ENCODE measurements at regions not wholly inside any gene's neighbourhood (a gene's known extent, or its start where the extent isn't known, plus 50 kb on each side); places are given as distances from the start of the nearest gene placed in this dataset.
"Not testable (repeated sequence)": the region's sequence is repeated elsewhere in the genome, so short reads cannot be mapped to it uniquely, and the experiment has no call there.

DNA sequence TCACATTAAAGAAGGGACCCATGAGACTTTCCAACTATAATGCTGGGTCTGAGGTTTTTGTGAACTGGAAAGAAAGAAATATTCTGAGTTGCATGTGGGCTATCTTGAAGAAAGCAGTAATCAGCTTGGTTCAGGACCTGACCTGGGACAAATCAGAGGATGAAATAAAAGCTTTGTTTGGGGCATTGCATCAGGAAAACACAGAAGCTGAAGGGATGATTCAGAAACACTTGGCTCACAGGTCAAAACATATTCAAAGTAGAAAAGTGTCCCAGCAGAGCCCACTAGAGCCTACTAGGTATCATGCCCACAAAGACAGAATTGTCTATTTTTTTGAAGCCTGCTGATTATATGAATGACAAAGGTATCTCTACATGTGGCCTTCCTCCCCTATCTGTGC is 174.8 kb upstream of the TSPY4 start:
- not testable (repeated sequence) for H3K79me1 ChIP-seq (ENCODE audit: low read length); H2BK5ac ChIP-seq (ENCODE audit: low read depth, low read length, poor library complexity); H3K14ac ChIP-seq (ENCODE audit: low read length); H3K23ac ChIP-seq (ENCODE audit: low read length); H3K18ac ChIP-seq (ENCODE audit: low read length); H3K27me3 ChIP-seq (ENCODE audit: insufficient read depth, low read length); H4K12ac ChIP-seq (ENCODE audit: low read depth, low read length); H4K91ac ChIP-seq (ENCODE audit: low read depth, low read length); H3K9me3 ChIP-seq (ENCODE audit: insufficient read depth, low read depth, low read length); H3K4ac ChIP-seq (ENCODE audit: low read depth, low read length); H2AFZ ChIP-seq (ENCODE audit: insufficient read depth, low read length, poor library complexity); H2BK120ac ChIP-seq (ENCODE audit: insufficient read depth, low read length, poor library complexity); H3K4me3 ChIP-seq (ENCODE audit: low read depth, low read length); H3K9ac ChIP-seq (ENCODE audit: low read length); H2AK5ac ChIP-seq (ENCODE audit: low read length); DNase-seq; H3K4me2 ChIP-seq (ENCODE audit: low read length); H3K79me2 ChIP-seq (ENCODE audit: control insufficient read depth, insufficient read depth, low read length, poor library complexity); H2BK12ac ChIP-seq (ENCODE audit: low read length); H3K36me3 ChIP-seq (ENCODE audit: control insufficient read depth in 1 of 2, insufficient read depth in 2 of 2, low read length in 2 of 2); H3K27ac ChIP-seq (ENCODE audit: low read depth, low read length); H4K8ac ChIP-seq (ENCODE audit: low read depth, low read length); H3K4me1 ChIP-seq (ENCODE audit: control insufficient read depth in 1 of 2, insufficient read depth in 2 of 2, low read length in 2 of 2)

- H2AK5ac ChIP-seq (ENCODE audit: low read length); H3K9me3 ChIP-seq (ENCODE audit: insufficient read depth, low read depth, low read length); H4K8ac ChIP-seq (ENCODE audit: low read depth, low read length); H3K4me3 ChIP-seq (ENCODE audit: low read depth, low read length); H3K14ac ChIP-seq (ENCODE audit: low read length); H3K4me2 ChIP-seq (ENCODE audit: low read length); H3K18ac ChIP-seq (ENCODE audit: low read length); DNase-seq; H2BK12ac ChIP-seq (ENCODE audit: low read length); H3K79me2 ChIP-seq (ENCODE audit: control insufficient read depth, insufficient read depth, low read length, poor library complexity); H4K91ac ChIP-seq (ENCODE audit: low read depth, low read length); H2BK5ac ChIP-seq (ENCODE audit: low read depth, low read length, poor library complexity); H3K9ac ChIP-seq (ENCODE audit: low read length); H2AFZ ChIP-seq (ENCODE audit: insufficient read depth, low read length, poor library complexity); H4K12ac ChIP-seq (ENCODE audit: low read depth, low read length); H3K23ac ChIP-seq (ENCODE audit: low read length); H3K27me3 ChIP-seq (ENCODE audit: insufficient read depth, low read length); H3K4ac ChIP-seq (ENCODE audit: low read depth, low read length); H3K36me3 ChIP-seq (ENCODE audit: control insufficient read depth in 1 of 2, insufficient read depth in 2 of 2, low read length in 2 of 2); H3K79me1 ChIP-seq (ENCODE audit: low read length); H3K27ac ChIP-seq (ENCODE audit: low read depth, low read length); H2BK120ac ChIP-seq (ENCODE audit: insufficient read depth, low read length, poor library complexity); H3K4me1 ChIP-seq (ENCODE audit: control insufficient read depth in 1 of 2, insufficient read depth in 2 of 2, low read length in 2 of 2): not testable (repeated sequence)
- WGBS (ENCODE audit: extremely low coverage, insufficient coverage, insufficient read length): no CpG with 5 or more reads among the region's 1 CpG
Observed at GRCh38 chrY:9177641-9178040, 159.6 kb upstream of the TSPY4 start.

DNA sequence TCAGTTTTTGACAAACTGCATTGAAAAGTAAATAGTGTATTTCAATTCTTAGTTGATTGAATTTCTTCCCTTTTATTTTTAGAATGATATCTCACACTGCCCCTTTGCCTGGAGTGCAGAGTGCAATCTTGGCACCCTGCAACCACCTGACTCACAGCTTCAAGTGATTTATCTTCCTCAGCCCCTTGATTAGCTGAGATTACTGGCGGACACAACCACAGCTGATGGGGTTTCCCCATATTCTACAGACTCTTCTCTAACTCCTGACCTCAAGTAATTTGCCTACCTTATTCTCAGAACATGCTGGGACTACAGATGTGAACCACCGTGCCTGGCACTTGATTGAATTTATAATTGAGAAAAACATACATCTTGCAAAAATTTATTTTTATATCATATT is 152.4 kb upstream of the TSPY4 start:
- not testable (repeated sequence) for H3K4ac ChIP-seq (ENCODE audit: low read depth, low read length); H2AK5ac ChIP-seq (ENCODE audit: low read length); H3K27me3 ChIP-seq (ENCODE audit: insufficient read depth, low read length); H3K23ac ChIP-seq (ENCODE audit: low read length); H3K79me1 ChIP-seq (ENCODE audit: low read length); H2BK12ac ChIP-seq (ENCODE audit: low read length); H4K12ac ChIP-seq (ENCODE audit: low read depth, low read length); H4K91ac ChIP-seq (ENCODE audit: low read depth, low read length); H3K79me2 ChIP-seq (ENCODE audit: control insufficient read depth, insufficient read depth, low read length, poor library complexity); H2BK5ac ChIP-seq (ENCODE audit: low read depth, low read length, poor library complexity); H3K36me3 ChIP-seq (ENCODE audit: control insufficient read depth in 1 of 2, insufficient read depth in 2 of 2, low read length in 2 of 2); H3K18ac ChIP-seq (ENCODE audit: low read length); H2BK120ac ChIP-seq (ENCODE audit: insufficient read depth, low read length, poor library complexity); H3K27ac ChIP-seq (ENCODE audit: low read depth, low read length); H3K4me3 ChIP-seq (ENCODE audit: low read depth, low read length); DNase-seq; H3K9me3 ChIP-seq (ENCODE audit: insufficient read depth, low read depth, low read length); H4K8ac ChIP-seq (ENCODE audit: low read depth, low read length); H3K14ac ChIP-seq (ENCODE audit: low read length); H3K4me2 ChIP-seq (ENCODE audit: low read length); H3K9ac ChIP-seq (ENCODE audit: low read length); H3K4me1 ChIP-seq (ENCODE audit: control insufficient read depth in 1 of 2, insufficient read depth in 2 of 2, low read length in 2 of 2); H2AFZ ChIP-seq (ENCODE audit: insufficient read depth, low read length, poor library complexity)
- WGBS (ENCODE audit: extremely low coverage, insufficient coverage, insufficient read length): no CpG with 5 or more reads among the region's 2 CpGs

DNA sequence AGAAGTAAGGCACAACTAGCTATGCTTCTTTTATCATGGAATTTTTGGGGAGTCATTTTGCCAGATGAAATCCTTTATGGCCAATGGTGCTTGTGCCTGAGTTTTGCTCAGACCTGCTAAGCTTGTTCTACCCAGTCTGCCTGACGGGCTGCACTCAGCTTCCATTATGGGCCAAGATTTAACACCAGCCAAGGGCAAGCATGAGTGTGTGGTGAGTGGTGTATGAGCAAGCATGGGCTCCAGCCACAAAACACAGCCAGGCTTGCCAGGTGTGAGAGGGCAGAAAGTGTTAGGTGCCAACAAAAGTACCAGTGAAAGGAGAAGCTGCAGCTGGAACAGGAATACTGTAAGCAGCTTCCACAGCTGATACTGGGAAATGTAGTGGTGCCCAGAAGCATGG is 130.2 kb upstream of the TSPY4 start:
- WGBS (ENCODE audit: extremely low coverage, insufficient coverage, insufficient read length): no CpG with 5 or more reads among the region's 1 CpG
- H4K8ac ChIP-seq (ENCODE audit: low read depth, low read length); H3K4me2 ChIP-seq (ENCODE audit: low read length); H3K18ac ChIP-seq (ENCODE audit: low read length); H2AFZ ChIP-seq (ENCODE audit: insufficient read depth, low read length, poor library complexity); H3K4me1 ChIP-seq (ENCODE audit: control insufficient read depth in 1 of 2, insufficient read depth in 2 of 2, low read length in 2 of 2); H2BK5ac ChIP-seq (ENCODE audit: low read depth, low read length, poor library complexity); H2BK120ac ChIP-seq (ENCODE audit: insufficient read depth, low read length, poor library complexity); H4K91ac ChIP-seq (ENCODE audit: low read depth, low read length); H3K27me3 ChIP-seq (ENCODE audit: insufficient read depth, low read length); H3K9me3 ChIP-seq (ENCODE audit: insufficient read depth, low read depth, low read length); H3K14ac ChIP-seq (ENCODE audit: low read length); H2AK5ac ChIP-seq (ENCODE audit: low read length); H3K4me3 ChIP-seq (ENCODE audit: low read depth, low read length); H3K79me2 ChIP-seq (ENCODE audit: control insufficient read depth, insufficient read depth, low read length, poor library complexity); H3K23ac ChIP-seq (ENCODE audit: low read length); H3K4ac ChIP-seq (ENCODE audit: low read depth, low read length); DNase-seq; H4K12ac ChIP-seq (ENCODE audit: low read depth, low read length); H3K9ac ChIP-seq (ENCODE audit: low read length); H2BK12ac ChIP-seq (ENCODE audit: low read length); H3K79me1 ChIP-seq (ENCODE audit: low read length); H3K36me3 ChIP-seq (ENCODE audit: control insufficient read depth in 1 of 2, insufficient read depth in 2 of 2, low read length in 2 of 2); H3K27ac ChIP-seq (ENCODE audit: low read depth, low read length): not testable (repeated sequence)

- Histone ChIP-seq H3K9me3 (ENCODE audit: insufficient read depth, low read depth, low read length) (no peaks in the 10 kb centered on the region), H2AK5ac (ENCODE audit: low read length) (no peak overlapping the region), H2BK5ac (ENCODE audit: low read depth, low read length, poor library complexity) (no peak overlapping the region), H3K27ac (ENCODE audit: low read depth, low read length) (no peak overlapping the region), H3K23ac (ENCODE audit: low read length) (no peak overlapping the region), H3K79me2 (ENCODE audit: control insufficient read depth, insufficient read depth, low read length, poor library complexity) (no peaks in the 10 kb centered on the region), H3K4ac (ENCODE audit: low read depth, low read length) (no peak overlapping the region), H4K12ac (ENCODE audit: low read depth, low read length) (no peak overlapping the region), H4K8ac (ENCODE audit: low read depth, low read length) (no peak overlapping the region), H2BK12ac (ENCODE audit: low read length) (no peak overlapping the region), H3K14ac (ENCODE audit: low read length) (no peak overlapping the region), H4K91ac (ENCODE audit: low read depth, low read length) (no peak overlapping the region), H3K9ac (ENCODE audit: low read length) (no peak overlapping the region), H3K4me1 (ENCODE audit: control insufficient read depth in 1 of 2, insufficient read depth in 2 of 2, low read length in 2 of 2) (no peaks in the 10 kb centered on the region), H2AFZ (ENCODE audit: insufficient read depth, low read length, poor library complexity) (no peak overlapping the region), H3K4me2 (ENCODE audit: low read length) (no peak overlapping the region), H3K27me3 (ENCODE audit: insufficient read depth, low read length) (no peaks in the 10 kb centered on the region), H3K36me3 (ENCODE audit: control insufficient read depth in 1 of 2, insufficient read depth in 2 of 2, low read length in 2 of 2) (no peaks in the 10 kb centered on the region), H3K18ac (ENCODE audit: low read length) (no peak overlapping the region), H3K79me1 (ENCODE audit: low read length) (no peaks in the 10 kb centered on the region), H2BK120ac (ENCODE audit: insufficient read depth, low read length, poor library complexity) (no peak overlapping the region), H3K4me3 (ENCODE audit: low read depth, low read length) (no peak overlapping the region)
- DNase-seq: no peak
- WGBS (ENCODE audit: extremely low coverage, insufficient coverage, insufficient read length): no CpG with 5 or more reads among the region's 1 CpG
Observed at GRCh38 chrY:9226409-9226808, 110.9 kb upstream of the TSPY4 start.

All from trophoblast cell (in vitro differentiated cells and primary cell).